ENCODE measurements at regions not wholly inside any gene's neighbourhood (a gene's known extent, or its start where the extent isn't known, plus 50 kb on each side); places are given as distances from the start of the nearest gene placed in this dataset.

DNA sequence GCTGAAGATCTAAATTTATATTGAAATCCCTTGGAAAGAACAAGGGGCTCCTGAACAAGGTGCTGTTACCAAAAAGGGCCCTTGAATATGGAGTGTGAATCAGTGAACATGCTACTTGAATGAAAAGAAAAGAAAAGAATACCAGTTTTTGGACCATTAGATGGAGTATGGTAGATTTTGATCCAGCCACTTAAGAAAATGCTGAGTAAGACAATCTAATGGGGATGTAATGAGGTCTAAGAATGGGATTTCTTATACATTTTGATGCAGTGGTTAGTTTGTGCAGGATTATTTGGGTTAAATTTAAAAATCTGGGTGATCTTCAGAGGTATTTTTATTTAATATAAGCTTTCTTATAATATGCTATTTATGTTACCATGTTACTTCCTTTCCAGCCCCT is 2003.0 kb upstream of the LRRTM1 start:
- dilution Hi-C loops (cut with MboI; ENCODE audit: extremely low pct_ligation_motif_present, low sequenced_read_pairs): no loop called here
- H2AFZ ChIP-seq (ENCODE audit: control insufficient read depth, low read length): no peak overlapping the region
- FAIRE-seq: no peak

DNA sequence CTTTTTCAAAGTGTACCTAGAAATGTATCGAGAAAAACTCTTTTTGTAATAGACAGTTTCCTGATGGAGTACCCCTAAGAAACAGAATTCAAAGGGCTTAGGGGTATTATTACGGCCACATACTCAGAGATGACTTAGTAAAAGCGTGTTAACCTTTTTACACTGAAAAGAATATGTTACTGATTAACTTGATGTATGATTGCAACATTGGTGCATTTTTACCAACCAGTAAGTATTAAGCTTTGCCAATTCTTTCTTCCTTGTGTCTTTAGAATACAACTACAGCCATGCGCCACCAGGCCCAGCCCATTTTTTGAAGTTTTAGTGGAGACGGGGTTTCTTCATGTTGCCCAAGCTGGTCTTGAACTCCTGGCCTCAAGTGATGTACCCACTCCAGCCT is 1997.0 kb upstream of the LRRTM1 start:
- Histone ChIP-seq H2AFZ (ENCODE audit: control insufficient read depth, low read length) (no peak overlapping the region), H3K27ac (ENCODE audit: control insufficient read depth, insufficient read depth, low read length) (no peak overlapping the region), H4K20me1 (ENCODE audit: control insufficient read depth, extremely low read depth, insufficient read depth, low read length) (no peaks in the 10 kb centered on the region), H3K4me2 (ENCODE audit: control insufficient read depth, extremely low read depth, insufficient read depth, low read depth, low read length) (no peak overlapping the region), H3K36me3 (ENCODE audit: control insufficient read depth in 2 of 2, extremely low read depth in 1 of 2, insufficient read depth in 2 of 2, low read length in 2 of 2) (no peaks in the 10 kb centered on the region), H3K9ac (ENCODE audit: control insufficient read depth, extremely low read depth, insufficient read depth, low read length) (no peak overlapping the region), H3K4me3 (ENCODE audit: control insufficient read depth in 2 of 3, extremely low read depth in 1 of 3, insufficient read depth in 2 of 3, low read depth in 1 of 3, low read length in 3 of 3) (no peak overlapping the region), H3K27me3 (ENCODE audit: control insufficient read depth, extremely low read depth, insufficient read depth, low read length) (no peaks in the 10 kb centered on the region), H3K4me1 (ENCODE audit: control insufficient read depth, extremely low read depth, insufficient read depth, low read length) (no peaks in the 10 kb centered on the region), H3K9me3 (ENCODE audit: control insufficient read depth, low read depth, low read length) (peaks cover 2% of the 10 kb centered on the region), H3K9me1 (ENCODE audit: control insufficient read depth, extremely low read depth, insufficient read depth, low read length) (no peaks in the 10 kb centered on the region), H3K79me2 (ENCODE audit: control insufficient read depth, insufficient read depth, low read length) (no peaks in the 10 kb centered on the region)
- dilution Hi-C loops (cut with MboI; ENCODE audit: extremely low pct_ligation_motif_present, low sequenced_read_pairs): no loop called here
- FAIRE-seq (no peak), DNase-seq (ENCODE audit: low read depth, low spot score) (no peak)
- TF ChIP-seq, protein P1, sequence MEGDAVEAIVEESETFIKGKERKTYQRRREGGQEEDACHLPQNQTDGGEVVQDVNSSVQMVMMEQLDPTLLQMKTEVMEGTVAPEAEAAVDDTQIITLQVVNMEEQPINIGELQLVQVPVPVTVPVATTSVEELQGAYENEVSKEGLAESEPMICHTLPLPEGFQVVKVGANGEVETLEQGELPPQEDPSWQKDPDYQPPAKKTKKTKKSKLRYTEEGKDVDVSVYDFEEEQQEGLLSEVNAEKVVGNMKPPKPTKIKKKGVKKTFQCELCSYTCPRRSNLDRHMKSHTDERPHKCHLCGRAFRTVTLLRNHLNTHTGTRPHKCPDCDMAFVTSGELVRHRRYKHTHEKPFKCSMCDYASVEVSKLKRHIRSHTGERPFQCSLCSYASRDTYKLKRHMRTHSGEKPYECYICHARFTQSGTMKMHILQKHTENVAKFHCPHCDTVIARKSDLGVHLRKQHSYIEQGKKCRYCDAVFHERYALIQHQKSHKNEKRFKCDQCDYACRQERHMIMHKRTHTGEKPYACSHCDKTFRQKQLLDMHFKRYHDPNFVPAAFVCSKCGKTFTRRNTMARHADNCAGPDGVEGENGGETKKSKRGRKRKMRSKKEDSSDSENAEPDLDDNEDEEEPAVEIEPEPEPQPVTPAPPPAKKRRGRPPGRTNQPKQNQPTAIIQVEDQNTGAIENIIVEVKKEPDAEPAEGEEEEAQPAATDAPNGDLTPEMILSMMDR (optimal IDR thresholded peaks at IDR 0.05 in 1 of 3, IDR thresholded peaks at IDR 0.05 in 1 of 3, conservative IDR thresholded peaks at IDR 0.05 in 1 of 3; ENCODE audit: extremely low read depth in 1 of 3, insufficient read depth in 2 of 3, low read length in 3 of 3): no peak
- TF ChIP-seq EZH2 (IDR thresholded peaks at IDR 0.05; ENCODE audit: low read length): no peak

More for the DNA sequence above, 2003.0 kb upstream of the LRRTM1 start:
- Histone ChIP-seq H3K27me3 (ENCODE audit: control insufficient read depth, extremely low read depth, insufficient read depth, low read length) (no peaks in the 10 kb centered on the region), H3K36me3 (ENCODE audit: control insufficient read depth in 2 of 2, extremely low read depth in 1 of 2, insufficient read depth in 2 of 2, low read length in 2 of 2) (no peaks in the 10 kb centered on the region), H3K79me2 (ENCODE audit: control insufficient read depth, insufficient read depth, low read length) (no peaks in the 10 kb centered on the region), H3K4me2 (ENCODE audit: control insufficient read depth, extremely low read depth, insufficient read depth, low read depth, low read length) (no peak overlapping the region), H4K20me1 (ENCODE audit: control insufficient read depth, extremely low read depth, insufficient read depth, low read length) (no peaks in the 10 kb centered on the region), H3K9me1 (ENCODE audit: control insufficient read depth, extremely low read depth, insufficient read depth, low read length) (no peaks in the 10 kb centered on the region), H3K9me3 (ENCODE audit: control insufficient read depth, low read depth, low read length) (no peaks in the 10 kb centered on the region), H3K9ac (ENCODE audit: control insufficient read depth, extremely low read depth, insufficient read depth, low read length) (no peak overlapping the region), H3K27ac (ENCODE audit: control insufficient read depth, insufficient read depth, low read length) (no peak overlapping the region), H3K4me3 (ENCODE audit: control insufficient read depth in 2 of 3, extremely low read depth in 1 of 3, insufficient read depth in 2 of 3, low read depth in 1 of 3, low read length in 3 of 3) (no peak overlapping the region), H3K4me1 (ENCODE audit: control insufficient read depth, extremely low read depth, insufficient read depth, low read length) (no peaks in the 10 kb centered on the region)
- no peak for DNase-seq (ENCODE audit: low read depth, low spot score)
- TF ChIP-seq EZH2 (IDR thresholded peaks at IDR 0.05; ENCODE audit: low read length): no peak
- TF ChIP-seq, protein P1 (optimal IDR thresholded peaks at IDR 0.05 in 1 of 3, IDR thresholded peaks at IDR 0.05 in 1 of 3, conservative IDR thresholded peaks at IDR 0.05 in 1 of 3; ENCODE audit: extremely low read depth in 1 of 3, insufficient read depth in 2 of 3, low read length in 3 of 3): no peak
